Small intestine (tissue), 7 donors: ENCODE measurements at regions not wholly inside any gene's neighbourhood (a gene's known extent, or its start where the extent isn't known, plus 50 kb on each side); places are given as distances from the start of the nearest gene placed in this dataset.

Experiments used
- DNase-seq, 2 donors: peaks; one replicate each; pipeline versions ENCODE4 v3.0.0 to v3.0.0-alpha.2; 2013
- FAIRE-seq: peaks from 2 replicates; lab custom pipeline; 2012; peaks lifted over from hg19 to GRCh38; lab: Jason Lieb, UNC
- H3K27ac ChIP-seq, 3 donors: one replicate each; pipeline ENCODE4 v1.5.1; 2013; ENCODE audit warnings: low read length in 2 of 3, mild to moderate bottlenecking in 2 of 3, control low read depth in 1 of 3, inconsistent platforms in 1 of 3, low read depth in 1 of 3, moderate library complexity in 1 of 3
- H3K27me3 ChIP-seq, 3 donors: one replicate each; pipeline ENCODE4 v1.6.1; 2013; ENCODE audit warnings: low read length in 3 of 3, inconsistent platforms in 1 of 3; ENCODE audit not compliant: control insufficient read depth in 3 of 3, insufficient read depth in 3 of 3
- H3K36me3 ChIP-seq, 3 donors: one replicate each; pipeline ENCODE4 v1.6.1; 2013; ENCODE audit warnings: low read length in 3 of 3, inconsistent platforms in 1 of 3, low read depth in 1 of 3, mild to moderate bottlenecking in 1 of 3, moderate library complexity in 1 of 3; ENCODE audit not compliant: control insufficient read depth in 3 of 3, insufficient read depth in 2 of 3
- H3K4me1 ChIP-seq, 3 donors: one replicate each; pipeline ENCODE4 v1.6.1; 2013; ENCODE audit warnings: low read length in 2 of 3, inconsistent platforms in 1 of 3, low read depth in 1 of 3, mild to moderate bottlenecking in 1 of 3, moderate library complexity in 1 of 3; ENCODE audit not compliant: control insufficient read depth in 3 of 3, insufficient read depth in 2 of 3
- H3K4me3 ChIP-seq, 3 donors: one replicate each; pipeline ENCODE4 v1.5.1; 2013; ENCODE audit warnings: low read length in 3 of 3, control low read depth in 1 of 3, inconsistent platforms in 1 of 3, low read depth in 1 of 3, mild to moderate bottlenecking in 1 of 3, moderate library complexity in 1 of 3
- H3K9me3 ChIP-seq, 2 donors: one replicate each; pipeline ENCODE4 v1.6.1; 2013; ENCODE audit warnings: low read depth in 1 of 2, low read length in 1 of 2; ENCODE audit not compliant: control insufficient read depth in 2 of 2, insufficient read depth in 1 of 2
- WGBS, 3 donors: extraction: QIAGEN DNeasy Blood & Tissue Kit; methylation state at CpG; one replicate each; pipeline ENCODE4 v1.1.7; 2013; 5-methylcytosine and 5-hydroxymethylcytosine counted together
- donor health status: healthy with polysubstance abuse.
- donor health status: control.
- donor health status: control.
- donor health status: Bipolar disorder and iron deficiency.
- donor health status: healthy.

- H3K4me3 ChIP-seq, result no peak overlapping the region
- H3K27me3 ChIP-seq, result no peaks in the 10 kb centered on the region
- WGBS, 3 donors, result 73 to 81% (median 78%) methylated on average over 5 of the region's 5 CpGs
- no peaks in the 10 kb centered on the region for H3K36me3 ChIP-seq
- no peak for FAIRE-seq
- H3K27ac ChIP-seq, result no peak overlapping the region
- DNase-seq, result no peak
- H3K4me1 ChIP-seq, result no peaks in the 10 kb centered on the region
- H3K9me3 ChIP-seq, result no peaks in the 10 kb centered on the region
Measured at GRCh38 chr10:57395923-57396322, 871.8 kb downstream of the IPMK start.

GRCh38 chr10:57367412-57367811 is 900.3 kb downstream of the IPMK start:
- FAIRE-seq, result no peak
- Histone ChIP-seq H3K9me3 (no peaks in the 10 kb centered on the region), H3K27ac (no peak overlapping the region), H3K36me3 (no peaks in the 10 kb centered on the region), H3K4me1 (no peaks in the 10 kb centered on the region), H3K27me3 (no peaks in the 10 kb centered on the region), H3K4me3 (no peak overlapping the region)
- WGBS, 3 donors, result 66 to 71% (median 69%) methylated on average over 5 of the region's 5 CpGs
- no peak for DNase-seq

GRCh38 chr10:57362811-57363210 is 904.9 kb downstream of the IPMK start:
- no peaks in the 10 kb centered on the region for H3K9me3 ChIP-seq
- no peak overlapping the region for H3K4me3 ChIP-seq
- 66 to 85% (median 81%) methylated on average over 2 of the region's 2 CpGs for WGBS, 3 donors
- no peak overlapping the region for H3K27ac ChIP-seq
- DNase-seq (no peak), FAIRE-seq (no peak)
- no peaks in the 10 kb centered on the region for H3K4me1 ChIP-seq
- H3K27me3 ChIP-seq, result no peaks in the 10 kb centered on the region
- H3K36me3 ChIP-seq, result no peaks in the 10 kb centered on the region

GRCh38 chr10:57353403-57354003 is 914.2 kb downstream of the IPMK start:
- H3K4me3 ChIP-seq, result no peak overlapping the region
- 82 to 90% (median 85%) methylated on average over 4 of the region's 4 CpGs for WGBS, 3 donors
- FAIRE-seq (no peak), DNase-seq (no peak)
- peaks cover 0 to 7% of the 10 kb centered on the region in 2 donors for H3K9me3 ChIP-seq
- H3K27ac ChIP-seq, result no peak overlapping the region
- no peaks in the 10 kb centered on the region for H3K27me3 ChIP-seq
- no peaks in the 10 kb centered on the region for H3K36me3 ChIP-seq
- H3K4me1 ChIP-seq, result no peaks in the 10 kb centered on the region

- WGBS, 3 donors, result 73 to 86% (median 82%) methylated on average over 2 of the region's 2 CpGs
- no peaks in the 10 kb centered on the region for H3K4me1 ChIP-seq
- DNase-seq (no peak), FAIRE-seq (no peak)
- H3K27ac ChIP-seq, result no peak overlapping the region
- peaks cover 0 to 7% of the 10 kb centered on the region in 2 donors for H3K9me3 ChIP-seq
- no peak overlapping the region for H3K4me3 ChIP-seq
- H3K27me3 ChIP-seq, result no peaks in the 10 kb centered on the region
- no peaks in the 10 kb centered on the region for H3K36me3 ChIP-seq
Measured at GRCh38 chr10:57351076-57351475, 916.6 kb downstream of the IPMK start.

GRCh38 chr10:57341294-57341693 is 926.4 kb downstream of the IPMK start:
- Histone ChIP-seq H3K4me1 (no peaks in the 10 kb centered on the region), H3K9me3 (peaks cover 0 to 33% of the 10 kb centered on the region in 2 donors), H3K27me3 (no peaks in the 10 kb centered on the region), H3K4me3 (no peak overlapping the region), H3K36me3 (no peaks in the 10 kb centered on the region), H3K27ac (no peak overlapping the region)
- DNase-seq (no peak), FAIRE-seq (no peak)
- 79 to 87% (median 81%) methylated on average over 7 of the region's 7 CpGs for WGBS, 3 donors

GRCh38 chr10:57338823-57339558 is 928.7 kb downstream of the IPMK start:
- H3K36me3 ChIP-seq, result no peaks in the 10 kb centered on the region
- H3K4me1 ChIP-seq, result no peaks in the 10 kb centered on the region
- FAIRE-seq (no peak), DNase-seq (peak; percentile 25 to 31)
- WGBS, 3 donors, result 37 to 45% (median 43%) methylated on average over 4 of the region's 4 CpGs
- H3K27me3 ChIP-seq, result no peaks in the 10 kb centered on the region
- no peak overlapping the region for H3K4me3 ChIP-seq
- H3K9me3 ChIP-seq, result peaks cover 0 to 23% of the 10 kb centered on the region in 2 donors
- H3K27ac ChIP-seq, result no peak overlapping the region

GRCh38 chr10:57336865-57337264 is 930.8 kb downstream of the IPMK start:
- no peak overlapping the region for H3K27ac ChIP-seq
- no peaks in the 10 kb centered on the region for H3K36me3 ChIP-seq
- peaks cover 0 to 4% of the 10 kb centered on the region in 2 donors for H3K9me3 ChIP-seq
- FAIRE-seq (no peak), DNase-seq (no peak)
- no peak overlapping the region for H3K4me3 ChIP-seq
- 79 to 86% (median 82%) methylated on average over 13 to 14 of the region's 14 CpGs for WGBS, 3 donors
- no peaks in the 10 kb centered on the region for H3K27me3 ChIP-seq
- no peaks in the 10 kb centered on the region for H3K4me1 ChIP-seq
